ENCODE measurements at regions not wholly inside any gene's neighbourhood (a gene's known extent, or its start where the extent isn't known, plus 50 kb on each side); places are given as distances from the start of the nearest gene placed in this dataset. TPM values are rescaled to one million over a fixed set of nuclear protein-coding genes. Genes with fewer than 3 reads are reported as not detected.

DNA sequence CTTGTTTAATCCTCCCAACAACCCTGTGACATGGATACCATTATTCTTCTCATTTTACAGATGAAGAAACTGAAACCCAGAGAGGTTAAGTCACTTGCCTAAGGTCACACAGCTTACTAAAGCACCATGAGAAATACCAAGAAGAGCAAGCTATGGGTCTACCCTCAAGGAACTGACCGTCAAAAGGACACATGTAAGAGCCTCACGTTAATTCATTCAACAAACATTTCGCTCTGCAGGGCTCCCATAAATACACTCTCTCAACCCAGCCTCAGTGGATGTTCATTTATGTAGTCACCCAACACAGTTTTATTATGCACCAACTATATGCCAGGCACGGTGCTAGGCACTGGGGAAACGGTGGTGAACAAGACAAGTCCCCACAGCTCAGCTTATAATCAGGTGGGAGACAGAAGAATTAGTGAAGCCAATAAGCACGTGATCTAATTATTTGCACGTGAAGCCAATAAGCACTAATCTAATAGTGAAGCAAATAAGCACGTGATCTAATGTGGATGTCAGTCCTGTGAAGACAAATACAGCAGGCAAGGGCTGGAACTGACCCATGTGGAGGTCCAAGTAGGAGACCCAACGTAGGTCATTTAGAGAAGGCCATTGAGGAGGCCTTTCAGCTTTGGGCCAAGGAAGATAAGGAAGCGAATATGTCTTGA is 52.1 kb upstream of the ZBTB40 start:
- WGBS (ENCODE audit: insufficient coverage), result 90% methylated on average over 8 of the region's 10 CpGs
- H4K20me1 ChIP-seq (ENCODE audit: control insufficient read depth, insufficient read depth, low read length, poor library complexity, severe bottlenecking), result no peaks in the 10 kb centered on the region
- POLR2A ChIA-PET, result no interaction called here
- no peak overlapping the region for H3K4me2 ChIP-seq (replicated peaks; ENCODE audit: low read depth, low read length, poor library complexity, severe bottlenecking)
- H3K36me3 ChIP-seq (replicated peaks in 1 of 2; ENCODE audit: control extremely low read depth in 1 of 2, control insufficient read depth in 1 of 2, extremely low read depth in 1 of 2, insufficient read depth in 2 of 2, low read length in 1 of 2), result no peaks in the 10 kb centered on the region
- Mint-ChIP-seq H3K27me3 (peaks cover 55% of the 10 kb centered on the region), H3K4me1 (no peaks in the 10 kb centered on the region), H3K27ac (no peak overlapping the region), H3K9me3 (ENCODE audit: insufficient read depth) (no peaks in the 10 kb centered on the region), H3K4me3 (no peak overlapping the region)
- peaks cover 0 to 30% (median 10%) of the 10 kb centered on the region in 4 experiments for H3K27me3 ChIP-seq (replicated peaks in 1 of 4; ENCODE audit: control extremely low read depth in 1 of 4, control insufficient read depth in 3 of 4, insufficient read depth in 4 of 4, low read length in 3 of 4)
- no peak for DNase-seq
- CTCF ChIA-PET, result no interaction called here
- H3K79me2 ChIP-seq (ENCODE audit: control insufficient read depth, insufficient read depth, low read length), result no peaks in the 10 kb centered on the region
- H3K9ac ChIP-seq (ENCODE audit: low read length), result no peak overlapping the region
- no peaks in the 10 kb centered on the region for H3K4me1 ChIP-seq (ENCODE audit: control insufficient read depth in 2 of 2, insufficient read depth in 2 of 2, low read length in 2 of 2)
- no peaks in the 10 kb centered on the region for H3K9me3 ChIP-seq (ENCODE audit: control extremely low read depth in 1 of 3, control insufficient read depth in 2 of 3, insufficient read depth in 1 of 3, low read length in 2 of 3)
- no peak for ATAC-seq (ENCODE audit: low read depth)
- intact Hi-C loops (cut with micrococcal nuclease), result no loop called here
- H2AFZ ChIP-seq (ENCODE audit: insufficient read depth, low read depth, low read length, poor library complexity, severe bottlenecking), result no peak overlapping the region
- no peak for TF ChIP-seq EZH2 (IDR thresholded peaks at IDR 0.05; ENCODE audit: borderline replicate concordance, insufficient read depth, low read depth, low read length, poor library complexity, severe bottlenecking)
- H3K4me3 ChIP-seq (ENCODE audit: control extremely low read depth in 1 of 5, extremely low read depth in 1 of 5, insufficient read depth in 1 of 5, low read depth in 2 of 5, low read length in 4 of 5), result no peak overlapping the region
- no peak overlapping the region for H3K27ac ChIP-seq (ENCODE audit: low read length in 2 of 2)

Small RNAs in the stretch of these regions (small RNA-seq; reads per million reads assigned to genes)
- gene MIR4418 (ENCODE audit: insufficient read length, low read depth, low replicate concordance), result not detected
